ENCODE measurements at regions not wholly inside any gene's neighbourhood (a gene's known extent, or its start where the extent isn't known, plus 50 kb on each side); places are given as distances from the start of the nearest gene placed in this dataset.

GRCh38 chr7:96484091-96484490 is 162.2 kb upstream of the SLC25A13 start:
- no peak for TF ChIP-seq POLR2A (IDR thresholded peaks at IDR 0.05)
- TF ChIP-seq, protein P1, sequence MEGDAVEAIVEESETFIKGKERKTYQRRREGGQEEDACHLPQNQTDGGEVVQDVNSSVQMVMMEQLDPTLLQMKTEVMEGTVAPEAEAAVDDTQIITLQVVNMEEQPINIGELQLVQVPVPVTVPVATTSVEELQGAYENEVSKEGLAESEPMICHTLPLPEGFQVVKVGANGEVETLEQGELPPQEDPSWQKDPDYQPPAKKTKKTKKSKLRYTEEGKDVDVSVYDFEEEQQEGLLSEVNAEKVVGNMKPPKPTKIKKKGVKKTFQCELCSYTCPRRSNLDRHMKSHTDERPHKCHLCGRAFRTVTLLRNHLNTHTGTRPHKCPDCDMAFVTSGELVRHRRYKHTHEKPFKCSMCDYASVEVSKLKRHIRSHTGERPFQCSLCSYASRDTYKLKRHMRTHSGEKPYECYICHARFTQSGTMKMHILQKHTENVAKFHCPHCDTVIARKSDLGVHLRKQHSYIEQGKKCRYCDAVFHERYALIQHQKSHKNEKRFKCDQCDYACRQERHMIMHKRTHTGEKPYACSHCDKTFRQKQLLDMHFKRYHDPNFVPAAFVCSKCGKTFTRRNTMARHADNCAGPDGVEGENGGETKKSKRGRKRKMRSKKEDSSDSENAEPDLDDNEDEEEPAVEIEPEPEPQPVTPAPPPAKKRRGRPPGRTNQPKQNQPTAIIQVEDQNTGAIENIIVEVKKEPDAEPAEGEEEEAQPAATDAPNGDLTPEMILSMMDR (IDR thresholded peaks at IDR 0.05): no peak

Data from lower leg skin (tissue), 3 donors.